Activated naive CD4-positive, alpha-beta T cell treated with anti-CD3 and anti-CD28 coated beads, Interleukin-2, amount 50 U/mL, for 24 hours (primary cell): ENCODE measurements at regions not wholly inside any gene's neighbourhood (a gene's known extent, or its start where the extent isn't known, plus 50 kb on each side); places are given as distances from the start of the nearest gene placed in this dataset.
"Not testable (repeated sequence)": the region's sequence is repeated elsewhere in the genome, so short reads cannot be mapped to it uniquely, and the experiment has no call there.

ENCODE experiments used
- H3K27ac Mint-ChIP-seq: one replicate; pipeline ENCODE4 v1.8.0; 2021; ENCODE audit warnings: mild to moderate bottlenecking, mixed read lengths
- H3K27me3 Mint-ChIP-seq: one replicate; pipeline ENCODE4 v1.8.0; 2021; ENCODE audit warnings: mixed read lengths
- H3K36me3 Mint-ChIP-seq: one replicate; pipeline ENCODE4 v1.8.0; 2021; ENCODE audit warnings: mixed read lengths
- H3K4me1 Mint-ChIP-seq: one replicate; pipeline ENCODE4 v1.8.0; 2021; ENCODE audit warnings: mixed read lengths
- H3K4me3 Mint-ChIP-seq: one replicate; pipeline ENCODE4 v1.8.0; 2021; ENCODE audit warnings: mild to moderate bottlenecking, mixed read lengths
- H3K9me3 Mint-ChIP-seq: one replicate; pipeline ENCODE4 v1.8.0; 2021; ENCODE audit warnings: mixed read lengths

DNA sequence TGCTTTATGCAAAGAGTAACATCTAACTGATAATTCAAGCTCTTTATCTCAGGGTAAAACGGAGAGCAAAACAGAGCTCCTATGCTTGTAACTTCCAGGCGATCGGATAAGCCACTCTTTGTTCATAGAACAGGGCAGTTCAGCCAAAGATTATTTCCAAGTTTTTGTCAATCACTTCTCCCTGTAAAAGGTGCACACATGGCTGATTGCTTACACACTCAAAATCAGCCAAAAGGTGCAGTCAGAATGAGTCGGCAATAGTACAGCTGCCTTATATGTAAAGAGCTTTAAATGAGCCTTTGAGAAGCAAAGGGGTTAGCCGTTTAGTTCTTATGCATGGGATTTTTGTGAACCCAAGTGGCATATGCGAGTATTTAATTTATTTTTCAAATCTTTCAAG is 449.6 kb upstream of the POU3F2 start:
- H3K27me3 Mint-ChIP-seq = no peaks in the 10 kb centered on the region
- H3K9me3 Mint-ChIP-seq = peaks cover 4% of the 10 kb centered on the region
- H3K4me1 Mint-ChIP-seq = no peaks in the 10 kb centered on the region
- no peak overlapping the region for H3K4me3 Mint-ChIP-seq
- H3K27ac Mint-ChIP-seq = no peak overlapping the region
- H3K36me3 Mint-ChIP-seq = no peaks in the 10 kb centered on the region

DNA sequence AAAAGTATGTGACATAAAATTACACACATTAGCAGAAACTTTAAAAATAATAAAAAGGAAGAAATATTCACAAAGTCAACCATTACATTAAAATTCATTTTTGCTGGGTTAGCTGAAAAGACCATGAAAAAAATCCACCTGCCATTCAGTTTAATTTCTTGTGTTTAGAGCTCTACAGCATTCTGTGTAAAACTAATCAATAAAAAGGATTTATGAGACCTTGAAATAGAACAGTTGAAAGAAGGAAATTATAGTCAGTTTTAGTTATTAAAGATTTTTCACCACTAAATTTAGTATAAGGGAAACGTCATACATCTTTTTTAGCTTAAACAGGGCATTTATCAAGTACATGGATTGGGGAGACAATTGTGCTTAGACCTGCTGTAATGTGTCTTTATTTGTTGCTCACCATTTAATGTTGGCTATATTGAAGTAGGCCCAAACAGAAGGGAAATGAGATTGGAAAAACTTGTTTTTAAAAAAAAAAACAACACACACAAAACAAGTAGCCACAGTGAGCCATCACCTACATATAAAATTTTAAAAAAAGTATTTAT is 438.7 kb upstream of the POU3F2 start:
- H3K4me1 Mint-ChIP-seq = no peaks in the 10 kb centered on the region
- H3K36me3 Mint-ChIP-seq = no peaks in the 10 kb centered on the region
- no peaks in the 10 kb centered on the region for H3K27me3 Mint-ChIP-seq
- no peaks in the 10 kb centered on the region for H3K9me3 Mint-ChIP-seq
- no peak overlapping the region for H3K4me3 Mint-ChIP-seq
- no peak overlapping the region for H3K27ac Mint-ChIP-seq

DNA sequence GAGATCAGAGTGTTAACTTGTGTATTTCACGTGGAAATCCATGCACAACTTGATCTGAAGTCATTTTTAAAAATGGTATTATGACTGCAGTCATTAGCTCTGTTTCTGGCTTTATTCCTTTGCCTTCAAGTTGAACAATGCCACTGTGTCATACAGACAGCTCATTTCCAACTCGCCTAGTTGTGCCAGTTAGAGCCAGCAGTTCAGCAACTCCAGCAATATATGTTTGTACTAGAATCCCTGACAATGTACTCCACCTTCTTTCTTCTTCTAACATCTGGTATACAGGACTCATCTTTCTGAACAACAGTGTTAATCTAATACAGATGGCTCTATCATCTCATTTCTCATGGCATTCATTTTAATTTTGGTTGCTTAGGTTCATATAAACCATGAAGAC is 418.3 kb upstream of the POU3F2 start:
- Mint-ChIP-seq H3K27ac (no peak overlapping the region), H3K4me3 (no peak overlapping the region), H3K36me3 (no peaks in the 10 kb centered on the region), H3K4me1 (no peaks in the 10 kb centered on the region), H3K9me3 (peaks cover 4% of the 10 kb centered on the region), H3K27me3 (no peaks in the 10 kb centered on the region)

- H3K27ac Mint-ChIP-seq, H3K36me3 Mint-ChIP-seq, H3K9me3 Mint-ChIP-seq, H3K4me3 Mint-ChIP-seq, H3K27me3 Mint-ChIP-seq, H3K4me1 Mint-ChIP-seq: not testable (repeated sequence)
Observed at GRCh38 chr6:98416497-98417158, 417.7 kb upstream of the POU3F2 start.

DNA sequence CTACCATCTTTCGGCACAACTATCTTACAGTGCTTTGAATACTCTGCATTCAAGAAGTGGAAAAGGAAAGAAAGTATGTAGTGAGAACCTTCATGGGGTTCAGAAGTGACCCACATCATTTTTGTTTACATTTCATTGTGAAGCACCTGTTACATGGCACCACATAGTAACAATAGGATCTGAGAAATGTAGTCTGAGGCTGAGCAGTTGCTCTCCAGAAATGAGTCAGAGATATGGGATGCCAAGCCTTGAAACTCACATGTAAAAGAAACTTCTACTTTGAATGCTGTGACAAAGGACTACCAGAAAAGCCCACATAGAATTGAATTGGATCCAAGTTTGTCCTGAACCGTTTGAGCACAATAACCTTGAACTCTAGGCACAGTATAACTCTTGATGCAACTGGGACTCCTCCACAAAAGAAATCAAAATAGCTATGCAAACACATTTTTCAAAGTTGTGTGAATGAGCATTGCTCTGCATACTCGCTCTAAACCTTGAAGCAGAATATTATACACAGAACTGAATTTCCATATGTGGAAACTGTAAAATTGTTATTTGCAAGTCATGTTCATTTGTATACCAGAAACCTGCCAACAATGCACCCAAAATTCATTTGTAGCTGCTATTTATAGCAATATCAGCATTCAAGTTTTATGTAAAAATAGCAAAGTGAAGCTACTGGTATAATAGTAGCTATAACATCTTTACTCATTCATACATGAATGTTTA is 400.9 kb upstream of the POU3F2 start:
- no peaks in the 10 kb centered on the region for H3K27me3 Mint-ChIP-seq
- peaks cover 11% of the 10 kb centered on the region for H3K9me3 Mint-ChIP-seq
- H3K36me3 Mint-ChIP-seq = no peaks in the 10 kb centered on the region
- no peaks in the 10 kb centered on the region for H3K4me1 Mint-ChIP-seq
- no peak overlapping the region for H3K4me3 Mint-ChIP-seq
- H3K27ac Mint-ChIP-seq = no peak overlapping the region

DNA sequence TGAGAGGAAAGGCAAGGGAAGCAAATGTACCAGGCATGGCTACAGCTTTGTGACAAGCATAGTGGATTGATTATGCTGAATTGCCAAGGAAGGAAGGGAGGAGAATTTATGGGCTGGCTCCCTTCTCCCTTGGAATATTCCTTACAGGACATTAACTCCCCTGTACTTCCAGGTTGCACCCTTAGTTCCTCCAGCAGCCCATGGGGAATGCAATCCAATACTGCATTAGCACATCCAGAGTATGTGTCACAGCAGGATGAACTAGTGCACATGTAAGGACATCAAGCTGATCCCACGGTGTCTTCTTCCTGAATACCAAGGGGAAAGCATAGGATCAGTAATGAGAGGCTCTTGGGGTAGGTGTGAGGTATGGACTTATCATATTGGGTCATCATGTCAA is 390.7 kb upstream of the POU3F2 start:
- Mint-ChIP-seq H3K36me3 (no peaks in the 10 kb centered on the region), H3K4me1 (no peaks in the 10 kb centered on the region), H3K4me3 (no peak overlapping the region), H3K9me3 (peaks cover 5% of the 10 kb centered on the region), H3K27ac (no peak overlapping the region), H3K27me3 (no peaks in the 10 kb centered on the region)

- no peaks in the 10 kb centered on the region for H3K4me1 Mint-ChIP-seq
- H3K9me3 Mint-ChIP-seq = peaks cover 3% of the 10 kb centered on the region
- H3K27me3 Mint-ChIP-seq = no peaks in the 10 kb centered on the region
- H3K27ac Mint-ChIP-seq = no peak overlapping the region
- no peaks in the 10 kb centered on the region for H3K36me3 Mint-ChIP-seq
- H3K4me3 Mint-ChIP-seq = no peak overlapping the region
Observed at GRCh38 chr6:98452685-98453084, 381.7 kb upstream of the POU3F2 start.

- H3K27me3 Mint-ChIP-seq = no peaks in the 10 kb centered on the region
- no peak overlapping the region for H3K27ac Mint-ChIP-seq
- H3K4me1 Mint-ChIP-seq = no peaks in the 10 kb centered on the region
- peaks cover 1% of the 10 kb centered on the region for H3K9me3 Mint-ChIP-seq
- H3K36me3 Mint-ChIP-seq = no peaks in the 10 kb centered on the region
- no peak overlapping the region for H3K4me3 Mint-ChIP-seq
Observed at GRCh38 chr6:98454809-98455322, 379.5 kb upstream of the POU3F2 start.

DNA sequence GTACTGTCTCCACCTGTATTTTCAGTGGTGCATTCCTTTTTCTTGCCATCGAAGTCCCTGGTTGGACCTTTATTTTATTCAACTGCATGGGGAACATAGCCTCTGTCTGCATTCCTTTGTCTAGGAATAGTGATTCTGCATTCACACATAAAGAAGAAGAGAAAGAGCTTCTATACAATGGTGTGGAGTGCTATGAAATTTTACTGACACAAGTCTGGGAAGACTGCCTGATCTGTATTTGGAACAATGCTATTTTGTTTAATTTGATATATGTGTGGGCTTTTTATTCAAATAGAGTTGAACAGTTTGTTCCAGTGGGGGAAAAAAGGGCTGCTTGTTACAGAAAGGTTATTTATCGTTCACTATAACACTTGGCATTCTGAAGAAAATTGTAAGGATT is 375.7 kb upstream of the POU3F2 start:
- Mint-ChIP-seq H3K36me3 (no peaks in the 10 kb centered on the region), H3K4me1 (no peaks in the 10 kb centered on the region), H3K27ac (no peak overlapping the region), H3K9me3 (no peaks in the 10 kb centered on the region), H3K27me3 (no peaks in the 10 kb centered on the region), H3K4me3 (no peak overlapping the region)

- Mint-ChIP-seq H3K4me3 (no peak overlapping the region), H3K27me3 (no peaks in the 10 kb centered on the region), H3K9me3 (no peaks in the 10 kb centered on the region), H3K4me1 (no peaks in the 10 kb centered on the region), H3K27ac (no peak overlapping the region), H3K36me3 (no peaks in the 10 kb centered on the region)
Observed at GRCh38 chr6:98463038-98464000, 371.1 kb upstream of the POU3F2 start.

DNA sequence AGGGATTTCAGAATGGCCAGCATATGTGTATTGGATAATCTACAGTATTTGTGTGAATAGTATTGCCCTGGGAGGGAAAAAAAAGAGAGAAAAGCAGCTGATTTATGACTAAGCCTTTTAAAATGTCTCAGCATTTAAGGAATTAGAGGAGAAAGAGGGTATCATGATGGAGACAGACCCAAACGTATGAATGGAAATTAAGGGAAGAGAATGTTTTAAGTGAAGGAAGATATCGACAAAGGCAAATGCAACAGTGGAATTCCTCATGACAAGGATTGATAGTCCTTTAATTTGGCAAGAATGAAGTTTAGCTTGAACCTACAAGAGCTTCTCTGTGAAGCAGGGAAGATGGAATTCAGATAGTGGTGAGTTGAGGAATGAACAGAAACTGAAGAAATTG is 367.3 kb upstream of the POU3F2 start:
- H3K27ac Mint-ChIP-seq = no peak overlapping the region
- no peaks in the 10 kb centered on the region for H3K27me3 Mint-ChIP-seq
- no peaks in the 10 kb centered on the region for H3K36me3 Mint-ChIP-seq
- no peak overlapping the region for H3K4me3 Mint-ChIP-seq
- H3K9me3 Mint-ChIP-seq = peaks cover 14% of the 10 kb centered on the region
- H3K4me1 Mint-ChIP-seq = no peaks in the 10 kb centered on the region

DNA sequence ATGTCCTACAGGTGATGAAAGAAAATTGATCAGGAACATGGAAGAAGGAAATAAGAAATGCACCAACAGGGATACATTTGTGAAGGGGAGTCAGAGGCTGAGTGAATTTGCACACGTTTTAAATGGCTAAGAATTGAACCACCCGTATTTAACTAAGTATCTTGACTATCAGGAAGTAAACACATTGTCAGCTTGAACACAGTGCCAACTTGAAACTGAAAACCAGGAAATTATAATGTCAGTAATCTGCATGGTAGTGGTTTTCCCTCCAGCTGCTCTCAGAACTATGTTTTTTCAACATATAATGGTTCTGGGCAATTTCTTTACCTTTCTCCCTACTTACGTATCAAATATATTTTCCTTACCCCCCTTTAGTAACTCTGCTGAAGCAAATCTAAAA is 366.5 kb upstream of the POU3F2 start:
- peaks cover 21% of the 10 kb centered on the region for H3K9me3 Mint-ChIP-seq
- no peak overlapping the region for H3K4me3 Mint-ChIP-seq
- H3K36me3 Mint-ChIP-seq = no peaks in the 10 kb centered on the region
- no peaks in the 10 kb centered on the region for H3K27me3 Mint-ChIP-seq
- no peak overlapping the region for H3K27ac Mint-ChIP-seq
- H3K4me1 Mint-ChIP-seq = no peaks in the 10 kb centered on the region

- H3K27ac Mint-ChIP-seq = no peak overlapping the region
- H3K4me1 Mint-ChIP-seq = no peaks in the 10 kb centered on the region
- peaks cover 21% of the 10 kb centered on the region for H3K9me3 Mint-ChIP-seq
- no peak overlapping the region for H3K4me3 Mint-ChIP-seq
- no peaks in the 10 kb centered on the region for H3K27me3 Mint-ChIP-seq
- H3K36me3 Mint-ChIP-seq = no peaks in the 10 kb centered on the region
Observed at GRCh38 chr6:98469141-98469540, 365.2 kb upstream of the POU3F2 start.

- H3K9me3 Mint-ChIP-seq = peaks cover 21% of the 10 kb centered on the region
- H3K27ac Mint-ChIP-seq = no peak overlapping the region
- no peaks in the 10 kb centered on the region for H3K27me3 Mint-ChIP-seq
- no peaks in the 10 kb centered on the region for H3K36me3 Mint-ChIP-seq
- no peak overlapping the region for H3K4me3 Mint-ChIP-seq
- no peaks in the 10 kb centered on the region for H3K4me1 Mint-ChIP-seq
Observed at GRCh38 chr6:98470821-98471220, 363.6 kb upstream of the POU3F2 start.

DNA sequence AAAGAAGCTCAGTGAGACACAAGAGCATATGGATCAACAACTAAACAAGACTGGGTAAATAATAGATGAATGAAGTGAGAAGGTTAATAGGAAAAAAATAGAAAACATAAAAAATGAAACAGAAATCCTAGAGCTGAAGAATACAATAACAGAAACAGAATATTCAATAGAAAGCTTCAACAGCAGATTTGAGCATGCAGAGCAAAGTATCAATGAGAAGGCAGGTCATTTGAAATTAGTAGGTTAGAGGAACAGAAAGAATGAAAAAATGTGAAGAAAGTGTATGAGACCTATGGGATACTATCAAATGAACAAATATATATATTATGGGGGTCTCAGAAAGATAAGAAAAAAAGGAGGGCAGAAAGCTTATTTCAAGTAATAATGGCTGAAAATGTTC is 362.9 kb upstream of the POU3F2 start:
- H3K27ac Mint-ChIP-seq = no peak overlapping the region
- no peak overlapping the region for H3K4me3 Mint-ChIP-seq
- H3K4me1 Mint-ChIP-seq = no peaks in the 10 kb centered on the region
- H3K36me3 Mint-ChIP-seq = no peaks in the 10 kb centered on the region
- H3K9me3 Mint-ChIP-seq = peaks cover 21% of the 10 kb centered on the region
- H3K27me3 Mint-ChIP-seq = no peaks in the 10 kb centered on the region
